Adrenal gland (tissue), 5 donors: ENCODE measurements at regions not wholly inside any gene's neighbourhood (a gene's known extent, or its start where the extent isn't known, plus 50 kb on each side); places are given as distances from the start of the nearest gene placed in this dataset.

Experiments used
- CTCF ChIP-seq, 6 experiments: fragments of 450-650 bp in 4 of 6; fragments of 200-600 bp in 2 of 6; sonication (generic) in 1 of 6; IDR thresholded peaks; 1 replicate in 5 of 6; 2 replicates in 1 of 6; pipeline versions ENCODE4 v1.5.1 to v1.8.0; 2016 to 2021; ENCODE audit warnings: antibody characterized with exemption in 6 of 6, mild to moderate bottlenecking in 2 of 6, moderate library complexity in 1 of 6
- POLR2A ChIP-seq, 2 donors: fragments of 450-650 bp; IDR thresholded peaks; one replicate each; pipeline ENCODE4 v1.6.1; 2017; ENCODE audit warnings: antibody characterized with exemption in 2 of 2, mild to moderate bottlenecking in 2 of 2, moderate library complexity in 1 of 2
- donor health status: DM: no; HTN: no; CAD: no.

- TF ChIP-seq POLR2A (IDR thresholded peaks at IDR 0.05) = no peak
- TF ChIP-seq CTCF (IDR thresholded peaks at IDR 0.05) = no peak
These were observed 495.8 kb upstream of the KLF12 start for GRCh38 chr13:74629985-74630384.
